ENCODE measurements at regions not wholly inside any gene's neighbourhood (a gene's known extent, or its start where the extent isn't known, plus 50 kb on each side); places are given as distances from the start of the nearest gene placed in this dataset.

GRCh38 chr5:27995867-27996266 is 957.5 kb upstream of the CDH9 start:
- no peak for TF ChIP-seq CTCF (IDR thresholded peaks at IDR 0.05; ENCODE audit: low read depth, low read length, poor library complexity, severe bottlenecking)
- no peak for TF ChIP-seq EZH2phosphoT487 (IDR thresholded peaks at IDR 0.05; ENCODE audit: borderline replicate concordance, low read length)
